HepG2 (cell line): ENCODE measurements at regions not wholly inside any gene's neighbourhood (a gene's known extent, or its start where the extent isn't known, plus 50 kb on each side); places are given as distances from the start of the nearest gene placed in this dataset.

Source experiments
- ATAC-seq: fragments of 200-7000 bp; cut with Tn5 transposase; 3 replicates; pipeline ENCODE4 v1.9.1; 2020; ENCODE audit warnings: mild to moderate bottlenecking, moderate library complexity
- BruUV-seq: library from RNA; stranded (reverse); fragments of 400-500 nt; replicated peaks from 2 replicates; lab custom pipeline; 2021; lab: Mats Ljungman, UMichigan
- CTCF ChIA-PET: fragments of 300-600 bp; formaldehyde crosslinking; extraction: SDS; loops from one replicate; lab custom pipeline; 2021; ENCODE audit warnings: low total read pairs, inconsistent platforms, low intra/inter-chr PET ratio; lab: Yijun Ruan, JAX
- POLR2A ChIA-PET: fragments of 350-600 bp; sonication (Branson Sonifier 250); formaldehyde crosslinking; loops from one replicate; lab custom pipeline; 2020; ENCODE audit warnings: antibody characterized with exemption, inconsistent platforms; lab: Yijun Ruan, JAX
- DNase-seq: peaks from one replicate; pipeline ENCODE4 v3.0.0-alpha.2; 2015; ENCODE audit warnings: low spot score
- FAIRE-seq: peaks from 3 replicates; lab custom pipeline; 2011; peaks lifted over from hg19 to GRCh38; lab: Jason Lieb, UNC
- H2AFZ ChIP-seq: one replicate; pipeline ENCODE4 v1.6.1; 2011; ENCODE audit warnings: low read length, inconsistent platforms
- H3K27ac ChIP-seq: fragments of 300-600 bp; 3 replicates; pipeline ENCODE4 v1.8.0; 2011; ENCODE audit warnings: mixed run types, mild to moderate bottlenecking, mixed read lengths, low read length, inconsistent platforms; ENCODE audit not compliant: insufficient read depth; ENCODE audit errors: extremely low read length
- H3K27me3 ChIP-seq, 2 experiments: fragments of 200-600 bp in 1 of 2; 2 replicates in 1 of 2; 3 replicates in 1 of 2; pipeline versions ENCODE4 v1.6.0 to v1.8.0; 2011; ENCODE audit warnings: low read length in 2 of 2, mild to moderate bottlenecking in 2 of 2, moderate library complexity in 2 of 2, inconsistent platforms in 1 of 2; ENCODE audit not compliant: insufficient read depth in 2 of 2, control insufficient read depth in 1 of 2
- H3K36me3 ChIP-seq, 2 experiments: fragments of 200-600 bp in 1 of 2; replicated peaks in 1 of 2; 2 replicates in 1 of 2; 3 replicates in 1 of 2; pipeline versions ENCODE4 v1.5.1 to v1.8.0; 2011; ENCODE audit warnings: low read length in 2 of 2, inconsistent platforms in 1 of 2; ENCODE audit not compliant: insufficient read depth in 2 of 2, control insufficient read depth in 1 of 2
- H3K4me1 ChIP-seq: 2 replicates; pipeline ENCODE4 v1.5.1; 2012; ENCODE audit warnings: low read length, inconsistent platforms; ENCODE audit not compliant: insufficient read depth
- H3K4me2 ChIP-seq: 2 replicates; pipeline ENCODE4 v1.6.0; 2011; ENCODE audit warnings: low read depth, low read length, inconsistent platforms
- H3K4me3 ChIP-seq, 3 experiments: fragments of 200-600 bp in 1 of 3; sonication (generic), shearing (Covaris generic) in 1 of 3; replicated peaks in 1 of 3; 2 replicates each; pipeline ENCODE4 v1.5.1; 2011 to 2016; ENCODE audit warnings: low read length in 3 of 3, inconsistent platforms in 2 of 3, low read depth in 2 of 3, mild to moderate bottlenecking in 2 of 3, control low read depth in 1 of 3, mixed read lengths in 1 of 3; ENCODE audit not compliant: insufficient read depth in 1 of 3
- H3K79me2 ChIP-seq: one replicate; pipeline ENCODE4 v1.6.1; 2011; ENCODE audit warnings: low read length, inconsistent platforms; ENCODE audit not compliant: insufficient read depth
- H3K9ac ChIP-seq: 2 replicates; pipeline ENCODE4 v1.6.0; 2011; ENCODE audit warnings: mild to moderate bottlenecking, low read depth, low read length, inconsistent platforms; ENCODE audit not compliant: insufficient read depth
- H3K9me3 ChIP-seq: 2 replicates; pipeline ENCODE4 v1.5.1; 2012; ENCODE audit warnings: mild to moderate bottlenecking, low read length
- H4K20me1 ChIP-seq: 2 replicates; pipeline ENCODE4 v1.6.0; 2011; ENCODE audit warnings: inconsistent platforms, mild to moderate bottlenecking, low read length, moderate library complexity; ENCODE audit not compliant: insufficient read depth
- ATF7-NPFF ChIP-seq: sonication (generic); formaldehyde crosslinking; IDR thresholded peaks from 2 replicates; pipeline ENCODE4 v1.8.1; 2023; ENCODE audit warnings: mild to moderate bottlenecking, low read depth, missing genetic modification reagents, moderate library complexity
- ATRX ChIP-seq: sonication (generic); formaldehyde crosslinking; IDR thresholded peaks from 2 replicates; pipeline ENCODE4 v1.4.0; 2020; ENCODE audit warnings: missing genetic modification reagents, borderline replicate concordance
- CEBPG ChIP-seq: IDR thresholded peaks from 2 replicates; pipeline ENCODE4 v1.6.1; 2016
- FIP1L1 ChIP-seq: fragments of 200-400 bp; formaldehyde crosslinking; IDR thresholded peaks from 2 replicates; pipeline ENCODE4 v1.6.1; 2018; ENCODE audit warnings: low read depth, mild to moderate bottlenecking, low read length, moderate library complexity, borderline replicate concordance; ENCODE audit not compliant: insufficient read depth
- PITX1 ChIP-seq: sonication (generic); formaldehyde crosslinking; IDR thresholded peaks from 2 replicates; pipeline ENCODE4 v1.5.1; 2020; ENCODE audit warnings: mild to moderate bottlenecking, missing genetic modification reagents
- ZNF75D ChIP-seq: sonication (generic); formaldehyde crosslinking; IDR thresholded peaks from 2 replicates; pipeline ENCODE4 v1.8.1; 2023; ENCODE audit warnings: missing genetic modification reagents, mild to moderate bottlenecking, borderline replicate concordance
- in situ Hi-C: cut with HindIII; loops from 2 replicates; pipeline ENCODE4 v1.10.0; 2017; ENCODE audit warnings: low pct_unique_long_range_greater_than_20kb; ENCODE audit not compliant: extremely low pct_ligation_motif_present
- intact Hi-C: fragments of 100-400 bp; cut with micrococcal nuclease; formaldehyde crosslinking; loops from one replicate; pipeline ENCODE4 v1.10.0; 2022; ENCODE audit not compliant: unreplicated experiment
- TF ChIP-seq, protein P1 (sequence below): IDR thresholded peaks from 2 replicates; pipeline ENCODE4 v1.6.1; 2016; ENCODE audit warnings: missing biosample characterization, missing genetic modification reagents, low read depth
- TF ChIP-seq, protein P2 (sequence below): sonication (generic); formaldehyde crosslinking; IDR thresholded peaks from 2 replicates; pipeline ENCODE4 v1.8.0; 2022; ENCODE audit warnings: missing genetic modification reagents, mild to moderate bottlenecking, inconsistent platforms, borderline replicate concordance

GRCh38 chr5:113965225-113965624, 396.6 kb upstream of the KCNN2 start (continued):
- TF ChIP-seq, protein P1, sequence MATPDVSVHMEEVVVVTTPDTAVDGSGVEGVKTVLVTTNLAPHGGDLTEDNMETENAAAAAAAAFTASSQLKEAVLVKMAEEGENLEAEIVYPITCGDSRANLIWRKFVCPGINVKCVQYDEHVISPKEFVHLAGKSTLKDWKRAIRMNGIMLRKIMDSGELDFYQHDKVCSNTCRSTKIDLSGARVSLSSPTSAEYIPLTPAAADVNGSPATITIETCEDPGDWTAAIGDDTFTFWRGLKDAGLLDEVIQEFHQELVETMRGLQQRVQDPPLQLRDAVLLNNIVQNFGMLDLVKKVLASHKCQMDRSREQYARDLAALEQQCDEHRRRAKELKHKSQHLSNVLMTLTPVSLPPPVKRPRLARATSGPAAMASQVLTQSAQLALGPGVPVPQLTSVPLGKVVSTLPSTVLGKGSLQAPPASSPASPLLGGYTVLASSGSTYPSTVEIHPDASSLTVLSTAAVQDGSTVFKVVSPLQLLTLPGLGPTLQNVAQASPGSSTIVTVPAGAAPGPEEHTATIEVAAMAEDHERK (CRISPR knock-in tag) = no peak
- no peak for TF ChIP-seq FIP1L1

DNA sequence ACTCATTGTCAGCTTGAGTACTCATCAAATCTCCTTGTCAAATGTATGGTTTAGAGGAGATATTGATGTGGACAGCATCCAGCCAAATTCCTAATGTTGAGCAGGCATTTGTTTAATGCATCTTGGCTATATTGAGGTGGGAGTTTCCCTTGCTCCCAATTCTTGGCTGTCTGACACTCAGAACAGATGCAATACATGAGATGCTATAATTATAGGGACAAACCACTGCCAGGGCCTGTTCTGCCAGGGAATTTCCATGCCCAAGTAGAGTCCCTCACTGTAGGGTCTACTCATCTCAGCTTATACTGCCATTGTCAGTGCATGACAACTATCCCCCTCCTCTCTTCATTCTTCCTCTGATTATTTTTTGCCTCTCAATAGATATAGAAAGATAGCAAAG, 392.0 kb upstream of the KCNN2 start:
- Histone ChIP-seq H3K79me2 (no peaks in the 10 kb centered on the region), H3K27me3 (no peaks in the 10 kb centered on the region), H3K4me3 (no peak overlapping the region), H3K27ac (no peak overlapping the region), H2AFZ (no peak overlapping the region), H4K20me1 (no peaks in the 10 kb centered on the region), H3K9ac (no peak overlapping the region), H3K4me1 (no peaks in the 10 kb centered on the region), H3K9me3 (no peaks in the 10 kb centered on the region), H3K36me3 (no peaks in the 10 kb centered on the region), H3K4me2 (no peak overlapping the region)
- in situ Hi-C loops = no loop called here
- ChIA-PET CTCF (no interaction called here), POLR2A (no interaction called here)
- intact Hi-C loops = no loop called here
- ATAC-seq (no peak), FAIRE-seq (no peak), DNase-seq (no peak)
- no TSS peak for BruUV-seq
- TF ChIP-seq CEBPG (CRISPR knock-in tag) (no peak), ATF7-NPFF (no peak), ZNF75D (CRISPR knock-in tag) (no peak), ATRX (CRISPR knock-in tag) (no peak), PITX1 (CRISPR knock-in tag) (no peak)
- TF ChIP-seq, protein P2, sequence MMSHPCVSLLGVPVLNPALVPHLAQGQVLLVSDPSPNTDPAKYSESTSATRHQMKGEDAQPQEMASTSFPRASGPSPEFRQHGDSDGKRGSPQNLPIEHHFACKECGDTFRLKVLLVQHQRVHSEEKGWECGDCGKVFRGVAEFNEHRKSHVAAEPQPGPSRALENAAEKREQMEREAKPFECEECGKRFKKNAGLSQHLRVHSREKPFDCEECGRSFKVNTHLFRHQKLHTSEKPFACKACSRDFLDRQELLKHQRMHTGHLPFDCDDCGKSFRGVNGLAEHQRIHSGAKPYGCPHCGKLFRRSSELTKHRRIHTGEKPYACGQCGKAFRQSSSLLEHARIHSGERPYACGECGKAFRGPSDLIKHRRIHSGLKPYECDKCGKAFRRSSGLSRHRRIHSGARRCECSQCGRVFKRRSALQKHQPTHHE (CRISPR knock-in tag) = no peak
